HEK293 (cell line): ENCODE measurements at regions not wholly inside any gene's neighbourhood (a gene's known extent, or its start where the extent isn't known, plus 50 kb on each side); places are given as distances from the start of the nearest gene placed in this dataset.

Experiments used
- CTCF ChIA-PET: fragments of 350-600 bp; formaldehyde crosslinking; extraction: SDS; loops from one replicate; lab custom pipeline; 2021; ENCODE audit warnings: antibody characterized with exemption; lab: Yijun Ruan, JAX
- POLR2A ChIA-PET: fragments of 300-600 bp; formaldehyde crosslinking; extraction: SDS; loops from one replicate; lab custom pipeline; 2020; ENCODE audit warnings: antibody characterized with exemption, inconsistent platforms; lab: Yijun Ruan, JAX
- H3K27ac ChIP-seq: fragments of 200-500 bp; sonication (Bioruptor generic); 2 replicates; pipeline ENCODE4 v1.5.1; 2014; ENCODE audit warnings: low read depth, low read length, control low read depth, inconsistent platforms; ENCODE audit errors: extremely low read depth
- H3K36me3 ChIP-seq, 2 experiments: fragments of 200-500 bp in 1 of 2; sonication (Bioruptor generic) in 1 of 2; 1 replicate in 1 of 2; 2 replicates in 1 of 2; pipeline ENCODE4 v1.5.1; 2014 to 2017; ENCODE audit warnings: inconsistent platforms in 2 of 2, low read length in 2 of 2; ENCODE audit not compliant: control insufficient read depth in 2 of 2, insufficient read depth in 1 of 2
- H3K4me1 ChIP-seq: fragments of 200-500 bp; sonication (Bioruptor generic); 2 replicates; pipeline ENCODE4 v1.5.1; 2014; ENCODE audit warnings: mild to moderate bottlenecking, low read length, inconsistent platforms; ENCODE audit not compliant: control insufficient read depth, insufficient read depth
- H3K4me3 ChIP-seq: 2 replicates; pipeline ENCODE4 v1.5.1; 2011; ENCODE audit warnings: low read depth, mild to moderate bottlenecking, control low read depth, low read length, moderate library complexity
- H3K9me3 ChIP-seq: fragments of 200-500 bp; sonication (Bioruptor generic); 2 replicates; pipeline ENCODE4 v1.5.1; 2014; ENCODE audit warnings: low read depth, low read length, inconsistent platforms; ENCODE audit not compliant: control insufficient read depth, insufficient read depth
- GFI1B ChIP-seq: fragments of 450-650 bp; formaldehyde crosslinking; IDR thresholded peaks from 2 replicates; pipeline ENCODE4 v1.5.1; 2016; ENCODE audit warnings: missing biosample characterization, missing genetic modification characterization
- IKZF3 ChIP-seq: fragments of 450-650 bp; IDR thresholded peaks from 2 replicates; pipeline ENCODE4 v1.5.0; 2018; ENCODE audit warnings: missing biosample characterization, mild to moderate bottlenecking, missing genetic modification characterization, moderate library complexity
- MEIS1 ChIP-seq: sonication (generic); formaldehyde crosslinking; IDR thresholded peaks from 2 replicates; pipeline ENCODE4 v1.8.1; 2022; ENCODE audit warnings: missing genetic modification reagents, mild to moderate bottlenecking, borderline replicate concordance
- MZF1 ChIP-seq: fragments of 450-650 bp; formaldehyde crosslinking; IDR thresholded peaks from 2 replicates; pipeline ENCODE4 v1.5.1; 2017; ENCODE audit warnings: missing biosample characterization, missing genetic modification characterization, borderline replicate concordance
- OSR2 ChIP-seq: fragments of 450-650 bp; formaldehyde crosslinking; IDR thresholded peaks from 2 replicates; pipeline ENCODE4 v1.5.1; 2016; ENCODE audit warnings: missing biosample characterization, missing genetic modification characterization
- OVOL3 ChIP-seq: fragments of 450-650 bp; formaldehyde crosslinking; IDR thresholded peaks from 2 replicates; pipeline ENCODE4 v1.5.1; 2016; ENCODE audit warnings: missing biosample characterization, missing genetic modification characterization
- RBAK ChIP-seq: fragments of 450-650 bp; formaldehyde crosslinking; IDR thresholded peaks from 2 replicates; pipeline ENCODE4 v1.5.1; 2016; ENCODE audit warnings: missing biosample characterization, missing genetic modification characterization
- SCRT2 ChIP-seq: fragments of 450-650 bp; formaldehyde crosslinking; IDR thresholded peaks from 2 replicates; pipeline ENCODE4 v1.5.1; 2016; ENCODE audit warnings: missing biosample characterization, missing genetic modification characterization
- TRIM28 ChIP-seq: IDR thresholded peaks from 2 replicates; pipeline ENCODE4 v1.6.1; 2011; ENCODE audit warnings: low read length, control low read depth, borderline replicate concordance
- YY2 ChIP-seq: fragments of 450-650 bp; formaldehyde crosslinking; IDR thresholded peaks from 2 replicates; pipeline ENCODE4 v1.5.1; 2016; ENCODE audit warnings: missing biosample characterization, missing genetic modification characterization
- ZBTB1 ChIP-seq: fragments of 450-650 bp; formaldehyde crosslinking; IDR thresholded peaks from 2 replicates; pipeline ENCODE4 v1.5.1; 2016; ENCODE audit warnings: missing biosample characterization, missing genetic modification characterization
- ZNF112 ChIP-seq: fragments of 450-650 bp; formaldehyde crosslinking; IDR thresholded peaks from 2 replicates; pipeline ENCODE4 v1.5.0; 2017; ENCODE audit warnings: missing biosample characterization, missing genetic modification characterization
- ZNF155 ChIP-seq: fragments of 450-650 bp; formaldehyde crosslinking; IDR thresholded peaks from 2 replicates; pipeline ENCODE4 v1.5.1; 2016; ENCODE audit warnings: missing biosample characterization, missing genetic modification characterization
- ZNF16 ChIP-seq: fragments of 450-650 bp; formaldehyde crosslinking; IDR thresholded peaks from 2 replicates; pipeline ENCODE4 v1.5.1; 2016; ENCODE audit warnings: low read depth, missing biosample characterization, missing genetic modification characterization
- ZNF223 ChIP-seq: fragments of 450-650 bp; formaldehyde crosslinking; IDR thresholded peaks from 2 replicates; pipeline ENCODE4 v1.5.1; 2016; ENCODE audit warnings: missing biosample characterization, missing genetic modification characterization
- ZNF426 ChIP-seq: fragments of 450-650 bp; formaldehyde crosslinking; IDR thresholded peaks from 2 replicates; pipeline ENCODE4 v1.5.1; 2017; ENCODE audit warnings: missing biosample characterization, missing genetic modification characterization, mild to moderate bottlenecking, inconsistent platforms, moderate library complexity
- ZNF558 ChIP-seq: fragments of 450-650 bp; formaldehyde crosslinking; IDR thresholded peaks from 2 replicates; pipeline ENCODE4 v1.5.1; 2016; ENCODE audit warnings: missing biosample characterization, missing genetic modification characterization
- ZNF626 ChIP-seq: fragments of 450-650 bp; sonication (Bioruptor Pico); formaldehyde crosslinking; IDR thresholded peaks from 2 replicates; pipeline ENCODE4 v1.5.1; 2018; ENCODE audit warnings: missing biosample characterization, missing genetic modification characterization, inconsistent platforms
- ZNF660 ChIP-seq: fragments of 450-650 bp; IDR thresholded peaks from 2 replicates; pipeline ENCODE4 v1.5.1; 2018; ENCODE audit warnings: missing biosample characterization, mild to moderate bottlenecking, missing genetic modification characterization
- ZNF707 ChIP-seq: fragments of 450-650 bp; formaldehyde crosslinking; IDR thresholded peaks from 2 replicates; pipeline ENCODE4 v1.5.1; 2016; ENCODE audit warnings: missing biosample characterization, missing genetic modification characterization
- TF ChIP-seq, protein P1 (sequence below): fragments of 450-650 bp; formaldehyde crosslinking; IDR thresholded peaks from 2 replicates; pipeline ENCODE4 v1.5.1; 2016; ENCODE audit warnings: missing biosample characterization, missing genetic modification characterization, borderline replicate concordance
- TF ChIP-seq, protein P2 (sequence below): fragments of 450-650 bp; formaldehyde crosslinking; IDR thresholded peaks from 2 replicates; pipeline ENCODE4 v1.5.1; 2016; ENCODE audit warnings: missing biosample characterization, missing genetic modification characterization
- TF ChIP-seq, protein P3 (sequence below): fragments of 450-650 bp; formaldehyde crosslinking; IDR thresholded peaks from 2 replicates; pipeline ENCODE4 v1.5.1; 2017; ENCODE audit warnings: missing biosample characterization, missing genetic modification characterization

DNA sequence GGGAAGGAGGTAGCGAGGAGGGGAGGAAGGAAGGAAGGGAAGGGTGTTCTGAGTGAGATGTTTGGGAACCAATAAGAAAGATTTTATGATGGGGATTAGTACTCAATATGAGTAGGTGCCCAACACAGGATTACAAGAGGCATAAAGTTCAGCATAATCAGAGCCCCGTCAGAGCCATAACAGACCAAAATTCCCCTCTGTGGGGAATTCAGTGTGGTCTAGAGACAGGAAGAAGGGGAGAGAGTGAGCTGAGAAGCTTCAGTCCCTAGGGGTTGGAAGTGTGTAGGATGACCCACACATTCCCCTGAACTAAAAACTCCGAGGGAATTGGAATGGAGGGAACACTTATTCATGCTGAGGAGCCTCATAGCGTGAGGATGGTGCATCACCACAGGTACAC is 160.3 kb upstream of the SASH1 start:
- no peak overlapping the region for H3K27ac ChIP-seq
- ChIA-PET POLR2A (interaction anchor here (0.6 kb wide), 1 partner anchor 1516 kb away, joined by 8 read pairs; no protein-coding TSS in a partner anchor), CTCF (no interaction called here)

DNA sequence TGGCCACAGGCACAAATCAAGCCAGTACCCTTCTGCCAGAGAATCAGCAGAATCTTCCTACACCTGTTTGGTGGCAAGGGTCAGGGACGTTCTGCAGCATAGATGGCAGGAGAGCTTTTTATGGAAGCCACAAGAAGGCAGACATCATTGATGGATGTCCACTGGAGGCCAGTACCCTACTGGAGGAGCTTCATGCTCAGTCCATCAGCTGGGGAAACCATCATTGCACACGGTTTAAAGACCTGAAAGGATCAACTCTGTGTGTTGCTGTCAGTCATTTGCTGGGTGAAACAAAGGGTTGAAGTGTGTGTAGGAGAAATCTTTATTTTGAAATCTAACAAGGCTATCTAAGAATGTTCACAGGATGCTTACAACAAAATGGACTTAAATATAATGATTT is 158.9 kb upstream of the SASH1 start:
- H3K9me3 ChIP-seq = no peaks in the 10 kb centered on the region
- no peaks in the 10 kb centered on the region for H3K36me3 ChIP-seq
- POLR2A ChIA-PET = no interaction called here
- no peak overlapping the region for H3K27ac ChIP-seq
- H3K4me3 ChIP-seq = no peak overlapping the region
- TF ChIP-seq MZF1 (tag by site-specific recombination) (no peak), MEIS1 (CRISPR knock-in tag) (no peak), ZNF112 (no peak), ZNF16 (tag by site-specific recombination) (no peak), ZNF223 (tag by site-specific recombination) (no peak), ZNF626 (no peak), IKZF3 (tag by site-specific recombination) (no peak), TRIM28 (no peak), ZBTB1 (no peak), ZNF155 (tag by site-specific recombination) (no peak), ZNF707 (tag by site-specific recombination) (no peak)
- TF ChIP-seq, protein P1, sequence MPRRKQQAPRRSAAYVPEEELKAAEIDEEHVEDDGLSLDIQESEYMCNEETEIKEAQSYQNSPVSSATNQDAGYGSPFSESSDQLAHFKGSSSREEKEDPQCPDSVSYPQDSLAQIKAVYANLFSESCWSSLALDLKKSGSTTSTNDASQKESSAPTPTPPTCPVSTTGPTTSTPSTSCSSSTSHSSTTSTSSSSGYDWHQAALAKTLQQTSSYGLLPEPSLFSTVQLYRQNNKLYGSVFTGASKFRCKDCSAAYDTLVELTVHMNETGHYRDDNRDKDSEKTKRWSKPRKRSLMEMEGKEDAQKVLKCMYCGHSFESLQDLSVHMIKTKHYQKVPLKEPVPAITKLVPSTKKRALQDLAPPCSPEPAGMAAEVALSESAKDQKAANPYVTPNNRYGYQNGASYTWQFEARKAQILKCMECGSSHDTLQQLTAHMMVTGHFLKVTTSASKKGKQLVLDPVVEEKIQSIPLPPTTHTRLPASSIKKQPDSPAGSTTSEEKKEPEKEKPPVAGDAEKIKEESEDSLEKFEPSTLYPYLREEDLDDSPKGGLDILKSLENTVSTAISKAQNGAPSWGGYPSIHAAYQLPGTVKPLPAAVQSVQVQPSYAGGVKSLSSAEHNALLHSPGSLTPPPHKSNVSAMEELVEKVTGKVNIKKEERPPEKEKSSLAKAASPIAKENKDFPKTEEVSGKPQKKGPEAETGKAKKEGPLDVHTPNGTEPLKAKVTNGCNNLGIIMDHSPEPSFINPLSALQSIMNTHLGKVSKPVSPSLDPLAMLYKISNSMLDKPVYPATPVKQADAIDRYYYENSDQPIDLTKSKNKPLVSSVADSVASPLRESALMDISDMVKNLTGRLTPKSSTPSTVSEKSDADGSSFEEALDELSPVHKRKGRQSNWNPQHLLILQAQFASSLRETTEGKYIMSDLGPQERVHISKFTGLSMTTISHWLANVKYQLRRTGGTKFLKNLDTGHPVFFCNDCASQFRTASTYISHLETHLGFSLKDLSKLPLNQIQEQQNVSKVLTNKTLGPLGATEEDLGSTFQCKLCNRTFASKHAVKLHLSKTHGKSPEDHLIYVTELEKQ (tag by site-specific recombination) = no peak
- CTCF ChIA-PET = interaction anchor here (0.6 to 1.9 kb wide), 3 partner anchors 18 to 887 kb away, joined by 4 to 12 read pairs (median 4); no protein-coding TSS in a partner anchor
- H3K4me1 ChIP-seq = no peaks in the 10 kb centered on the region

More for the DNA sequence above, 160.3 kb upstream of the SASH1 start:
- Histone ChIP-seq H3K4me1 (no peaks in the 10 kb centered on the region), H3K36me3 (no peaks in the 10 kb centered on the region), H3K9me3 (no peaks in the 10 kb centered on the region), H3K4me3 (no peak overlapping the region)
- TF ChIP-seq, protein P2, sequence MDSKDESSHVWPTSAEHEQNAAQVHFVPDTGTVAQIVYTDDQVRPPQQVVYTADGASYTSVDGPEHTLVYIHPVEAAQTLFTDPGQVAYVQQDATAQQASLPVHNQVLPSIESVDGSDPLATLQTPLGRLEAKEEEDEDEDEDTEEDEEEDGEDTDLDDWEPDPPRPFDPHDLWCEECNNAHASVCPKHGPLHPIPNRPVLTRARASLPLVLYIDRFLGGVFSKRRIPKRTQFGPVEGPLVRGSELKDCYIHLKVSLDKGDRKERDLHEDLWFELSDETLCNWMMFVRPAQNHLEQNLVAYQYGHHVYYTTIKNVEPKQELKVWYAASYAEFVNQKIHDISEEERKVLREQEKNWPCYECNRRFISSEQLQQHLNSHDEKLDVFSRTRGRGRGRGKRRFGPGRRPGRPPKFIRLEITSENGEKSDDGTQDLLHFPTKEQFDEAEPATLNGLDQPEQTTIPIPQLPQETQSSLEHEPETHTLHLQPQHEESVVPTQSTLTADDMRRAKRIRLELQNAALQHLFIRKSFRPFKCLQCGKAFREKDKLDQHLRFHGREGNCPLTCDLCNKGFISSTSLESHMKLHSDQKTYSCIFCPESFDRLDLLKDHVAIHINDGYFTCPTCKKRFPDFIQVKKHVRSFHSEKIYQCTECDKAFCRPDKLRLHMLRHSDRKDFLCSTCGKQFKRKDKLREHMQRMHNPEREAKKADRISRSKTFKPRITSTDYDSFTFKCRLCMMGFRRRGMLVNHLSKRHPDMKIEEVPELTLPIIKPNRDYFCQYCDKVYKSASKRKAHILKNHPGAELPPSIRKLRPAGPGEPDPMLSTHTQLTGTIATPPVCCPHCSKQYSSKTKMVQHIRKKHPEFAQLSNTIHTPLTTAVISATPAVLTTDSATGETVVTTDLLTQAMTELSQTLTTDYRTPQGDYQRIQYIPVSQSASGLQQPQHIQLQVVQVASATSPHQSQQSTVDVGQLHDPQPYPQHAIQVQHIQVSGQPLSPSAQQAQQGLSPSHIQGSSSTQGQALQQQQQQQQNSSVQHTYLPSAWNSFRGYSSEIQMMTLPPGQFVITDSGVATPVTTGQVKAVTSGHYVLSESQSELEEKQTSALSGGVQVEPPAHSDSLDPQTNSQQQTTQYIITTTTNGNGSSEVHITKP = no peak
- no peak for TF ChIP-seq RBAK
- TF ChIP-seq OSR2 (tag by site-specific recombination) = no peak
- no peak for TF ChIP-seq ZNF558 (tag by site-specific recombination)
- no peak for TF ChIP-seq ZNF626
- TF ChIP-seq ZNF426 (tag by site-specific recombination) = no peak
- no peak for TF ChIP-seq YY2
- no peak for TF ChIP-seq ZNF660 (tag by site-specific recombination)
- no peak for TF ChIP-seq GFI1B (tag by site-specific recombination)
- no peak for TF ChIP-seq OVOL3 (tag by site-specific recombination)
- TF ChIP-seq, protein P3, sequence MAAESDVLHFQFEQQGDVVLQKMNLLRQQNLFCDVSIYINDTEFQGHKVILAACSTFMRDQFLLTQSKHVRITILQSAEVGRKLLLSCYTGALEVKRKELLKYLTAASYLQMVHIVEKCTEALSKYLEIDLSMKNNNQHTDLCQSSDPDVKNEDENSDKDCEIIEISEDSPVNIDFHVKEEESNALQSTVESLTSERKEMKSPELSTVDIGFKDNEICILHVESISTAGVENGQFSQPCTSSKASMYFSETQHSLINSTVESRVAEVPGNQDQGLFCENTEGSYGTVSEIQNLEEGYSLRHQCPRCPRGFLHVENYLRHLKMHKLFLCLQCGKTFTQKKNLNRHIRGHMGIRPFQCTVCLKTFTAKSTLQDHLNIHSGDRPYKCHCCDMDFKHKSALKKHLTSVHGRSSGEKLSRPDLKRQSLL (tag by site-specific recombination) = no peak
- TF ChIP-seq SCRT2 (tag by site-specific recombination) = no peak
- no peak for TF ChIP-seq MZF1 (tag by site-specific recombination)
